HG02642 (cell line): ENCODE measurements at regions not wholly inside any gene's neighbourhood (a gene's known extent, or its start where the extent isn't known, plus 50 kb on each side); places are given as distances from the start of the nearest gene placed in this dataset.
"Not testable (repeated sequence)": the region's sequence is repeated elsewhere in the genome, so short reads cannot be mapped to it uniquely, and the experiment has no call there.

Experiments
- ATAC-seq: cut with Tn5 transposase; IDR thresholded peaks from one replicate; pipeline ENCODE4 v1.9.1; 2021; ENCODE audit warnings: mild to moderate bottlenecking; ENCODE audit not compliant: unreplicated experiment, poor library complexity

DNA sequence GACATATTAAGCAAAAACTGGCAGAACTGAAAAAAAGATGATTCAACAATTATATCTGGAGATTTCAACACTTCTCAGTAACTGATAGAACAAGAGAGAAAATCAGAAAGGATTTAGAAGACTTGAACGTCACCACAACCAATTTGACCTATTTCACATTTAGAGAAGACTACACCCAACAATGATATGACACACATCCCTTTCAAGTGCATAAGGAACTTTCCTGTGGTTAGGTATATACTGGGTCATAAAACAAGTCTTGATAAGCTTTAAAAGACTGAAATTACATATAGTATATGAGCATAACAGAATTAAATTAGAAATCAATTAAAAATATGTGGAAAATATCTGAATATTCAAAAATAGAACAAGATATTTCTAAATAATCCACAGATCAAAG is 201.2 kb upstream of the HAND2 start:
- no peak for ATAC-seq

DNA sequence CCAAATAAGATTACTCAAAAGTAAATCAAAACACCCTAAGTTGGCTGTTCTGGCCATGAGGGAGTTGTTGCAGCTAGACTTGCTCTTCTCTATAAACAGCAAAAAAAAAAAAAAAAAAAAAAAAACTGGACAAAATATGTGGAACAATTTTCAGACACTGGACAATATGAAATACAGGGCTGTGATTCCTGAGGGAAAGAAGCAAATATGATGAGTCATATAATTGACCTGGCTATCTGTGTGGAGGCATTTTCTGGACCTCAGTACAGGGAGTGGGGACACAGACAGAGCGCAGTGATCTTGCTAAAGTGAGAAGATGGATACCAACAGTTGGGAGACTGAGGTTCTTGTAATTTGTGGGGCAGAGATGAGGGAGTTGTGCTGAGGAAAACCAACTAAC is 192.0 kb upstream of the HAND2 start:
- no peak for ATAC-seq

- not testable (repeated sequence) for ATAC-seq
Observed at GRCh38 chr4:173718504-173718903, 188.5 kb upstream of the HAND2 start.

DNA sequence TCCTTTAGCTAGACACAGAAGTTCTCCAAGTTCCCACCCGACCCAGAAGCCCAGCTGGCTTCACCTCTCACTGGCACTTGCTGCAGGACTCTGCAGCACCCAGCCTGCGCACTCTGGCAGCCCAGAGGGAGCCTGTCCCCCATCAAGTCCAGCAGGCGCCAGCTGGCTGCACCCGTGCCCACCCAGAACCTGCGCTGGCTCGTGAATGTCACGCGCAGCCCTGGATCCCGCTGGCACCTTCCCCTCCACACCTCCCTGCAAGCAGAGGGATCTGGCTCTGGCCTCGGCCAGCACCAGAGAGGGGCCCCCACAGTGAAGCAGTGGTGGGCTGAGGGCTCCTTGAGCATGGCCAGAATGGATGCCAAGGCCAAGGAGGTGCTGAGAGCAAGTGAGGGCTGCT is 187.6 kb upstream of the HAND2 start:
- ATAC-seq: no peak

GRCh38 chr4:173714456-173714855 is 184.4 kb upstream of the HAND2 start:
- no peak for ATAC-seq

DNA sequence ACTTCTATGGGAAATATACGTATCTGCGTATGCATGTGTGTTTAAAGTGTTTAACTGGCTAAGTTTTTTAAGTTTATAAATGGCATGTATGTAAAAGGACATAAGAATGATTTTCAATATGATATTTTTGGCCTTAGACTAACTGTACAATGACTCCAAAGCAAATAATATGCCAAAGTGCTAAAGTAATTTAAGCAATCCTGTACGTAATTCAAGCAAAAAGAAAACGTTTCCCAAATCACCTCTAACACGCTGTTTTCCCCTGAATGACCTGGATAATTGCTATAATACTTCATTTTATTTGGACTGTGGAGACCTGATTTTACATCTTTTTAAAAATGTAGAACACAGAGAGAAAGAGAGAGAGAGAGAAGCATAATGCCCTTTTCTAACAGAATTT is 183.0 kb upstream of the HAND2 start:
- no peak for ATAC-seq

DNA sequence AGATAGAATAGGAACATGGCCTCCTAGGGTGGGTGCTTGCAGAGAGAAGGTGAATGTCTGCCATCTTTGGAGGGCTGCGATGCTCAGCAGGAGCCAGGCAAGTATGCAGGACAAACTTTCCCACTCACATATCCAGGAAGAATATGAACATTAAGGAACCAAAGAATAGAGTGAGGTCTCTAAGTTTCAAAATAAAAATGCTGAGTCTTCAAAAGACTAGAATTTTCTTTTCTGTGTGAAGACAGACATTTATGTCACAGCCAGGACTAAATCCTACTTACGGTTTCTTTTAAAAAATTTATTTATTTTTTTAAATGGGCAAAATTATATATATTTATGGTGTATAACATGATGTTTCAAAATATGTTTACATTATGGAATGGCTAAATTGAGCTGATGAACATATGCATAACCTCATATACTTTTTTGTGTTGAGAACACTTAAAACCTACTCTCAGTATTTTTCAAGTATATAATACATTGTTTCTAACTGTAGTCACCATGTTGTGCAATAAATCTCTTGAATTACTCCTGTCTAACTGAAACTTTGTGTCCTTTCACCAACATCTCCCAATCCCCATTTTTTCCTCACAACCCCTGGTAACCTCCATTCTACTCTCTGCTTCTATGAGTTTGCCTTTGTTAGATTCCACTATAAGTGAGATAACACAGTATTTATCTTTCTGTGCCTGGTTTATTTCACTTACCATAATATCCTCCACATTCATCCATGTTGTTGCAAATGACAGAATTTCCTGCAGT is 177.8 kb upstream of the HAND2 start:
- ATAC-seq: no peak

DNA sequence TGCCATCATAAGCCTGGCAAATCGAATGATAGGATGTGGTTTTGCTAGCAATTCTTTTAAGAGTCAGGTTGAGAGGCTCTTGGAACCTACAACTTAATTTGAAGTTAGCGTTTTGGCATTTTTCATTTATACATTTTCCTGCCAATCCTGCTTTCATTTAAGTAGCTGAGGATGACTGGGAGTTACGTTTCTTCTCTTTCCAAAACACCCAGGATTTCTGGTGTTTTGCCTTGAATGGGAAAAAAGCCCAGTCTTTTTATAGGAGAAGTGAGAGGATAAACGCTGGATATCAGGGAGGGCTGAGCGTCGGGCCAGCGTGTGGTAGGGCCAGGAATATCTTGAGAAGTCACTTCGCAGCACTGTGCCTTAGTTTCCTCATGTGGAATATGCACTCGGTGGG is 174.2 kb upstream of the HAND2 start:
- no peak for ATAC-seq

- no peak for ATAC-seq
Observed at GRCh38 chr4:173703021-173703420, 173.0 kb upstream of the HAND2 start.

GRCh38 chr4:173700650-173701049 is 170.6 kb upstream of the HAND2 start:
- ATAC-seq: no peak

- no peak for ATAC-seq
Observed at GRCh38 chr4:173699841-173700475, 169.9 kb upstream of the HAND2 start.

DNA sequence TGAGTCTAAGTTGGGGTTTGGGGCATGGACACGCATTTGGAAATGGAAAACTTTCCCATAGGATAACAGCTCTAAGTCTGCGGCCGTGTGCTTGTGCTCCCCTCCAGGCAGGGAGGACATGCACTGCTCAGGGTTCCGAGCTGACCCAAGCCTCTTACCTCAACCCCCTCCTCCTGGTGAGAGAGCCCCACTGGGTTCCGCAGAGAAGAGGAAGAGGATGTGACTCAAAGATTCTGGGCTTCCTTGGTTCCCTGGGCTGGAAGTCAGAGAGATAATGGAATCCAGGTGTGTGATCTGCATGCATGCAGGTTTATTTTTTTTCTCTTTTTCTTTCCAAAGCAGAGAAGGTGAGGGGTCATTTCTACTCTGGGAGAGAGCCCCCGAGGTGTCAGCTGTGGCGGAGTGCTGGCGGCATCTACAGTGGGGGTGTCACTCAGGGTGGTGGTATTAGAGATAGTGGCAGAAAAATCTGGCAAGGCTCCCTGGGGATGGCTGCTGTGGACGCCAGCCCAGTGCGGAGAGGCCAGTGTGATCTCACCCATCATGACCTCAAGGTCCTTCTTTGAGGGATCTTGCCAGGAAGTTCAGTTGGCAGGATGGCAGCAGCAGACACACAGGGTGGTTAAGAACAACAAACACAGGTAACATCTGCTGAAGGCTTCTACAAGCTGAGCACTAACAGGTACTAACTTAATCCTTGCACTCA is 168.7 kb upstream of the HAND2 start:
- ATAC-seq: no peak

GRCh38 chr4:173697840-173698239 is 167.8 kb upstream of the HAND2 start:
- ATAC-seq: no peak

GRCh38 chr4:173696551-173696950 is 166.5 kb upstream of the HAND2 start:
- ATAC-seq: no peak

DNA sequence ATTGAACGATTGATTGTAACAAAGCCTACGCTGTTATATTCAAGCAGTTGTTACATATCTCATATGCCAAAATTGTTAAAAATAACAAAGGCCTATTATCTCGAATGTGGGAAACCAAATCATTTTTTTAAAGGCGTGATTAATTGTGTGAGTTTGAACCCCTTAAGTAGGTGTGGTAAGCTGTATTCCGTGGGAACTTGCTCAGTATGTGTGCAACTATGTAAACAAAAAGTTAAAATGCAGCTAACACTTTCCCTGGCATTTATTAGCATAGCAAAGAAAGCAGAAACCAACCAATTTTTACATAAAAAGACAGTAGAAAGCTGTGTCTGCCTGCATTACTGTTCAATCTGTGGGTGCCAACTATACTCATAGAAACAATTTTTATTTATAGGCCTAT is 166.0 kb upstream of the HAND2 start:
- no peak for ATAC-seq

- ATAC-seq: no peak
Observed at GRCh38 chr4:173685831-173686210, 155.8 kb upstream of the HAND2 start.

GRCh38 chr4:173685165-173685830 is 155.3 kb upstream of the HAND2 start:
- ATAC-seq: no peak

DNA sequence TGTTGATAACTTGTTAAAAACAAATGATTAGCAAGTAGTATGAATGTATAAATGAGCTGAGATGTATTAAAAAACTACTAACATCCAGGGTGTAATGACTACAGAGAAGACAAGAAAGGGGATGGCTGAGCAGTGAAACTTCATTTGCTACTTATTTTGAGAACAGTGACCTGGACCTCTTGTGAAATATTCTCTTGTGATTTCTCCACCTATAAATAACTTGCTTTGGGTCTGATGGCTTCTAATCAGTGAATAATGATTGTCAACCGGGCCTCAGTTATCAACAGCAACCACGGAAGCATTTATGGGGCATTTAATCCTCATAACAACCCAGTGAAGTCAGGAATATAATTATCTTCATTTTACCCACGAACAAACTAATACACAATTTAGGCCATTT is 154.2 kb upstream of the HAND2 start:
- ATAC-seq: no peak

DNA sequence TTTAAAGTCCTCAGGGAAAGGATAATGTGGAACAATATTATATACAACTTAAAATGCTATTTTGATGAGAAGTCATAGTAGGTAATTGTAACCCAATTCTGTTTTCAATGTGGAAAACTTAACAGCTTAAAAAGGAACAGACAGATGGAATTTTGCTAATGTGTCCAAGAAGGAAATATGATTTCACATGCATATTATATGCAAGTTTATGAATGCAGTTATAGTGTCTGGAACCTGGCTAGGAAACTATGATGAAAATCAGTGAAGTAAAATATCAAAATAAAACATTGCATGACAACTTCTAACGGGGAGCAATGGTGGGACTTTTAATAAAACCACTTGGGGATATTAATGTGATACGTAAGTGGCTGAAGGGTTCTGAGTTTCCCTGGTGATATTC is 152.6 kb upstream of the HAND2 start:
- ATAC-seq: no peak

DNA sequence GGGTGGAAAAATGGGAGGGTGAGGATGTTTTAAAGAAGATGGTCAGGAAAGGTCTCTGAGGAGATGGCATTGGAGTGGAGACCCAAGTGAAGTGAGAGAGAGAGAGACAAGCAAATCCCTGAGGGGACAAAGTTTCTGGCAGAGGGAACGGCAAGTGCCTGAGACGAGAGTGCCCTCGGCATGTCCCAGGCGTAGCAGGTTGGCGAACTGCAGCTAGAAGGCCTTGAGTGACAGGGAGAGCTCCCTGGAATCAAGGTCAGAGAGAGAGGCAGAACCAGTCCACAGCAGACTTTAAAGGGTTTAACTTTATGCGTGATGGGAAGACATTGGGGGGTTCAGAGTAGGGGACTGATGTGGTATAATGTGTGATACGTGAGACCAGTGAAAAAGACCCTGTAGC is 150.2 kb upstream of the HAND2 start:
- ATAC-seq: no peak

DNA sequence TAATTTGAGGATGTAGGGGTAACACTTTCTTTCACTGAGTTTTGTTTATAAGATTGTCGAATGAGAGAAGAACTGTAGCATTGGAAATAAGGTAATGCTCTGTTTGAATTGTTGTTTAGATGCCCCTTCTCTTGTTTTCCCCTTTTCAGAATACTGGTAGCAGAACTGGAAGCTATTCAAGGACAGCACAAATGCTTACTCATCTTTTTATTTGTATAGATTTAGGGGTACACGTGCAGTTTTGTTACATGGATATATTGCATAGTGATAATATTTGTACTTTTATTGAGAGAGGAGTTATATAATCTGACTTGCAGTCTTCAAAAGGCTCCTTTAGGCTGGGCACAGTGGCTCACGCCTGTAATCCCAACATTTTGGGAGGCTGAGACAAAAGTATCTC is 145.4 kb upstream of the HAND2 start:
- no peak for ATAC-seq
